ENCODE measurements at regions not wholly inside any gene's neighbourhood (a gene's known extent, or its start where the extent isn't known, plus 50 kb on each side); places are given as distances from the start of the nearest gene placed in this dataset.

- RAD21 ChIA-PET (ENCODE audit: unreplicated experiment), result no interaction called here
- in situ Hi-C loops (cut with MboI) (no loop called here), intact Hi-C loops (cut with micrococcal nuclease; ENCODE audit: unreplicated experiment) (no loop called here)
- H3K4me2 ChIP-seq (ENCODE audit: control insufficient read depth, insufficient read depth), result no peak overlapping the region
- no peak overlapping the region for H3K9ac ChIP-seq (ENCODE audit: control insufficient read depth, insufficient read depth, low read length)
- no peaks in the 10 kb centered on the region for H3K9me3 ChIP-seq (replicated peaks; ENCODE audit: control insufficient read depth, insufficient read depth, low read length)
- no peak overlapping the region for H3K4me3 ChIP-seq
- H3K36me3 ChIP-seq (ENCODE audit: control insufficient read depth in 2 of 2, insufficient read depth in 2 of 2, low read length in 1 of 2), result no peaks in the 10 kb centered on the region
- SMC1A ChIA-PET (ENCODE audit: uncharacterized antibody, unreplicated experiment), result no interaction called here
- H3K27ac ChIP-seq (ENCODE audit: control insufficient read depth, insufficient read depth), result no peak overlapping the region
- no peaks in the 10 kb centered on the region for H3K27me3 ChIP-seq (replicated peaks in 1 of 2; ENCODE audit: control insufficient read depth in 2 of 2, insufficient read depth in 2 of 2, low read length in 1 of 2)
- BruUV-seq (replicated peaks), result no TSS peak
- CTCF ChIA-PET, result no interaction called here
- no peak for FAIRE-seq
- POLR2A ChIA-PET, result no interaction called here
- DNase-seq (ENCODE audit: low read depth, low spot score), result no peak
- H3K4me1 ChIP-seq (ENCODE audit: control insufficient read depth, insufficient read depth, low read length), result peaks cover 4% of the 10 kb centered on the region; the same call in 1 of the 2 replicates
- H2AFZ ChIP-seq (ENCODE audit: control insufficient read depth, low read depth, low read length), result no peak overlapping the region
- WGBS (ENCODE audit: insufficient coverage, insufficient replicate concordance, low lambda C conversion rate, missing lambda C conversion rate), result 0% methylated on average over 1 of the region's 1 CpG
- H3K79me2 ChIP-seq (ENCODE audit: control insufficient read depth, insufficient read depth, low read length), result no peaks in the 10 kb centered on the region
- no peaks in the 10 kb centered on the region for H4K20me1 ChIP-seq (ENCODE audit: control insufficient read depth, insufficient read depth)
- TF ChIP-seq, protein P1, sequence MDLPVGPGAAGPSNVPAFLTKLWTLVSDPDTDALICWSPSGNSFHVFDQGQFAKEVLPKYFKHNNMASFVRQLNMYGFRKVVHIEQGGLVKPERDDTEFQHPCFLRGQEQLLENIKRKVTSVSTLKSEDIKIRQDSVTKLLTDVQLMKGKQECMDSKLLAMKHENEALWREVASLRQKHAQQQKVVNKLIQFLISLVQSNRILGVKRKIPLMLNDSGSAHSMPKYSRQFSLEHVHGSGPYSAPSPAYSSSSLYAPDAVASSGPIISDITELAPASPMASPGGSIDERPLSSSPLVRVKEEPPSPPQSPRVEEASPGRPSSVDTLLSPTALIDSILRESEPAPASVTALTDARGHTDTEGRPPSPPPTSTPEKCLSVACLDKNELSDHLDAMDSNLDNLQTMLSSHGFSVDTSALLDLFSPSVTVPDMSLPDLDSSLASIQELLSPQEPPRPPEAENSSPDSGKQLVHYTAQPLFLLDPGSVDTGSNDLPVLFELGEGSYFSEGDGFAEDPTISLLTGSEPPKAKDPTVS (IDR thresholded peaks at IDR 0.05; ENCODE audit: low read depth, low read length), result no peak
- TF ChIP-seq POLR2AphosphoS5 (IDR thresholded peaks at IDR 0.05; ENCODE audit: low read length), result no peak
- TF ChIP-seq ZNF622 (IDR thresholded peaks at IDR 0.05), result no peak
- TF ChIP-seq TCF12 (IDR thresholded peaks at IDR 0.05; ENCODE audit: low read depth, low read length), result no peak
- TF ChIP-seq NBN (IDR thresholded peaks at IDR 0.05), result no peak
- no peak for ATAC-seq
Measured at GRCh38 chr5:62686692-62687091, 108.1 kb downstream of the LRRC70 start.

DNA sequence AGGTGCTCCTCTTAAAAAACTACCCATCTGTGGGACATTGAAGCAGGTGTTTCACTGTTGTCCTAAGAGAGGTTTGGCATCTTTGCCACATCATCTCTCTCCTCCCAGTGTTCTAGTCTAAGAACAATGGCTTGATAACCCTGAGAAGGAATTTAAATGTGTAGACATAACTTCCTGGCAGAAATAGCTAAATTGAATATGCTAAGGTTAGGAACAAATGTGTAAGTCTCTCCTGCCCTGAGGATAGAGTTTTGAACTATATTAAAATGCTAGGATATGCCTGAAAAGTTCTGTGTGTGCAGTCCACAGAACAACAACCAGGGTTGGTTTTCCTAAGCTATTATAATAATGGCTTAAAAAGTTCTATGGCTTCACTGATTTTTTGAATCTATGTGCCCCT is 106.6 kb downstream of the LRRC70 start:
- DNase-seq (ENCODE audit: low read depth, low spot score), result no peak
- peaks cover 4% of the 10 kb centered on the region; the same call in 1 of the 2 replicates for H3K4me1 ChIP-seq (ENCODE audit: control insufficient read depth, insufficient read depth, low read length)
- H3K27me3 ChIP-seq (replicated peaks in 1 of 2; ENCODE audit: control insufficient read depth in 2 of 2, insufficient read depth in 2 of 2, low read length in 1 of 2), result no peaks in the 10 kb centered on the region
- no peaks in the 10 kb centered on the region for H4K20me1 ChIP-seq (ENCODE audit: control insufficient read depth, insufficient read depth)
- H3K9ac ChIP-seq (ENCODE audit: control insufficient read depth, insufficient read depth, low read length), result no peak overlapping the region
- no peaks in the 10 kb centered on the region for H3K36me3 ChIP-seq (ENCODE audit: control insufficient read depth in 2 of 2, insufficient read depth in 2 of 2, low read length in 1 of 2)
- H2AFZ ChIP-seq (ENCODE audit: control insufficient read depth, low read depth, low read length), result no peak overlapping the region
- FAIRE-seq, result no peak
- no peak overlapping the region for H3K4me2 ChIP-seq (ENCODE audit: control insufficient read depth, insufficient read depth)
- H3K27ac ChIP-seq (ENCODE audit: control insufficient read depth, insufficient read depth), result no peak overlapping the region
- no peak for ATAC-seq
- SMC1A ChIA-PET (ENCODE audit: uncharacterized antibody, unreplicated experiment), result no interaction called here
- BruUV-seq (replicated peaks), result no TSS peak
- in situ Hi-C loops (cut with MboI), result no loop called here
- intact Hi-C loops (cut with micrococcal nuclease; ENCODE audit: unreplicated experiment), result no loop called here
- H3K9me3 ChIP-seq (replicated peaks; ENCODE audit: control insufficient read depth, insufficient read depth, low read length), result no peaks in the 10 kb centered on the region
- no peak overlapping the region for H3K4me3 ChIP-seq
- RAD21 ChIA-PET (ENCODE audit: unreplicated experiment), result no interaction called here
- POLR2A ChIA-PET, result no interaction called here
- H3K79me2 ChIP-seq (ENCODE audit: control insufficient read depth, insufficient read depth, low read length), result no peaks in the 10 kb centered on the region
- CTCF ChIA-PET, result no interaction called here
- TF ChIP-seq ASH2L (IDR thresholded peaks at IDR 0.05; ENCODE audit: borderline replicate concordance, low read depth) (no peak), SP1 (IDR thresholded peaks at IDR 0.05; ENCODE audit: low read depth, low read length) (no peak), ZNF207 (IDR thresholded peaks at IDR 0.05; ENCODE audit: borderline replicate concordance) (no peak), IRF4 (IDR thresholded peaks at IDR 0.05; ENCODE audit: low read depth, low read length) (no peak), ATF7 (IDR thresholded peaks at IDR 0.05; ENCODE audit: low read depth) (no peak), IKZF2 (IDR thresholded peaks at IDR 0.05) (no peak), RELA (IDR thresholded peaks at IDR 0.05; ENCODE audit: borderline replicate concordance, partially characterized antibody) (no peak), WRNIP1 (IDR thresholded peaks at IDR 0.05; ENCODE audit: borderline replicate concordance, low read depth, low read length) (no peak), EP300 (IDR thresholded peaks at IDR 0.05; ENCODE audit: borderline replicate concordance in 1 of 2, control insufficient read depth in 1 of 2, low read depth in 2 of 2, low read length in 2 of 2) (no peak), HCFC1 (IDR thresholded peaks at IDR 0.05; ENCODE audit: low read length) (no peak)
- TF ChIP-seq, protein P2, sequence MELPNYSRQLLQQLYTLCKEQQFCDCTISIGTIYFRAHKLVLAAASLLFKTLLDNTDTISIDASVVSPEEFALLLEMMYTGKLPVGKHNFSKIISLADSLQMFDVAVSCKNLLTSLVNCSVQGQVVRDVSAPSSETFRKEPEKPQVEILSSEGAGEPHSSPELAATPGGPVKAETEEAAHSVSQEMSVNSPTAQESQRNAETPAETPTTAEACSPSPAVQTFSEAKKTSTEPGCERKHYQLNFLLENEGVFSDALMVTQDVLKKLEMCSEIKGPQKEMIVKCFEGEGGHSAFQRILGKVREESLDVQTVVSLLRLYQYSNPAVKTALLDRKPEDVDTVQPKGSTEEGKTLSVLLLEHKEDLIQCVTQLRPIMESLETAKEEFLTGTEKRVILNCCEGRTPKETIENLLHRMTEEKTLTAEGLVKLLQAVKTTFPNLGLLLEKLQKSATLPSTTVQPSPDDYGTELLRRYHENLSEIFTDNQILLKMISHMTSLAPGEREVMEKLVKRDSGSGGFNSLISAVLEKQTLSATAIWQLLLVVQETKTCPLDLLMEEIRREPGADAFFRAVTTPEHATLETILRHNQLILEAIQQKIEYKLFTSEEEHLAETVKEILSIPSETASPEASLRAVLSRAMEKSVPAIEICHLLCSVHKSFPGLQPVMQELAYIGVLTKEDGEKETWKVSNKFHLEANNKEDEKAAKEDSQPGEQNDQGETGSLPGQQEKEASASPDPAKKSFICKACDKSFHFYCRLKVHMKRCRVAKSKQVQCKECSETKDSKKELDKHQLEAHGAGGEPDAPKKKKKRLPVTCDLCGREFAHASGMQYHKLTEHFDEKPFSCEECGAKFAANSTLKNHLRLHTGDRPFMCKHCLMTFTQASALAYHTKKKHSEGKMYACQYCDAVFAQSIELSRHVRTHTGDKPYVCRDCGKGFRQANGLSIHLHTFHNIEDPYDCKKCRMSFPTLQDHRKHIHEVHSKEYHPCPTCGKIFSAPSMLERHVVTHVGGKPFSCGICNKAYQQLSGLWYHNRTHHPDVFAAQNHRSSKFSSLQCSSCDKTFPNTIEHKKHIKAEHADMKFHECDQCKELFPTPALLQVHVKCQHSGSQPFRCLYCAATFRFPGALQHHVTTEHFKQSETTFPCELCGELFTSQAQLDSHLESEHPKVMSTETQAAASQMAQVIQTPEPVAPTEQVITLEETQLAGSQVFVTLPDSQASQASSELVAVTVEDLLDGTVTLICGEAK (IDR thresholded peaks at IDR 0.05; ENCODE audit: borderline replicate concordance), result no peak

All from GM12878 (cell line).